Kidney epithelial cell (primary cell): ENCODE measurements at regions not wholly inside any gene's neighbourhood (a gene's known extent, or its start where the extent isn't known, plus 50 kb on each side); places are given as distances from the start of the nearest gene placed in this dataset.

Experiments
- DNase-seq: peaks from one replicate; pipeline ENCODE4 v3.0.0-alpha.2; 2010; ENCODE audit warnings: low read depth
- H3K27me3 ChIP-seq: 2 replicates; pipeline ENCODE4 v1.6.0; 2011; ENCODE audit warnings: low read length; ENCODE audit not compliant: control insufficient read depth, insufficient read depth
- H3K36me3 ChIP-seq: 2 replicates; pipeline ENCODE4 v1.5.1; 2011; ENCODE audit warnings: low read length; ENCODE audit not compliant: control insufficient read depth, insufficient read depth
- H3K4me3 ChIP-seq: 2 replicates; pipeline ENCODE4 v1.5.1; 2011; ENCODE audit warnings: low read depth, mild to moderate bottlenecking, control low read depth, low read length
- CTCF ChIP-seq: IDR thresholded peaks from 2 replicates; pipeline ENCODE4 v1.5.1; 2011; ENCODE audit warnings: mild to moderate bottlenecking, moderate library complexity, low read length, control low read depth, inconsistent platforms; ENCODE audit not compliant: insufficient read depth, poor library complexity, severe bottlenecking

GRCh38 chr17:54718286-54718685 is 182.4 kb upstream of the TOM1L1 start:
- Histone ChIP-seq H3K27me3 (no peaks in the 10 kb centered on the region), H3K4me3 (no peak overlapping the region), H3K36me3 (no peaks in the 10 kb centered on the region)
- no peak for DNase-seq
- TF ChIP-seq CTCF, result no peak

DNA sequence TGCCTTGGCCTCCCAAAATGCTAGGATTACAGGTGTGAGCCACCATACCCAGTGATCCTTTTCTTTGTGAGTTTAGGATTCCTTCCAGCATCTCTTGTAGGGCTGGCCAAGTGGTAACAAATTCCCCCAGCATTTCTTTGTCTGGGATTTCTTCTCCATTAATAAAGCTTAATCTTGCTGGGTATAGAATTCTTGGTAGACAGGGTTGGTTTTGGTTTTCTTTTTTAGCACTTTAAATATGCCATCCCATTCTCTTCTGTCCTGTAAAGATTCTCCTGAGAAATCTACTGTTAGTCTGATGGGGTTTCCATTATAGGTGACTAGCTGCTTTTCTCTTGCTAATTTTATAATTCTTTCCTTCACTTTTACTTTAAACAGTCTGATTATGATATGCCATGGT is 173.0 kb upstream of the TOM1L1 start:
- Histone ChIP-seq H3K4me3 (no peak overlapping the region), H3K27me3 (no peaks in the 10 kb centered on the region), H3K36me3 (no peaks in the 10 kb centered on the region)
- TF ChIP-seq CTCF, result no peak
- no peak for DNase-seq

DNA sequence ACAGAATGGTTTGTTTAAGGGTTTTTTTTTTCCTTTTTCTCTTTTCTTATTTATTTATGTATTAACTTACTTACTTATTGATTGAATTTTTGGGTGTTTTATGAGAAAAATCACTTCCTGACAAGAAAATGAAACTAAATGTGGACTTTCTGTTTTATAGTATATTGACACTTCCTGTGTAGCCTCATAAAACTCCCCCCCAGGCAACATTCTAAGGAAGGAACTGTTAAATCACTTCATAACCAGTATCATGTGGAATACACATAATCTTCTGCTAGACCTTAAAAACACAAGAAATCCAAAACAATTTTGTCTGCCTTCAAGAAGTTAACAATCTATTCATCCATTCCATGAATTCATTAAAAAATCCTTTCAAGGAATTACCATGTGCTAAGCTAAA is 164.1 kb upstream of the TOM1L1 start:
- no peak overlapping the region for H3K4me3 ChIP-seq
- no peak for TF ChIP-seq CTCF
- DNase-seq, result no peak
- H3K27me3 ChIP-seq, result no peaks in the 10 kb centered on the region
- no peaks in the 10 kb centered on the region for H3K36me3 ChIP-seq

- DNase-seq, result no peak
- no peak for TF ChIP-seq CTCF
- Histone ChIP-seq H3K4me3 (no peak overlapping the region), H3K36me3 (no peaks in the 10 kb centered on the region), H3K27me3 (no peaks in the 10 kb centered on the region)
Measured at GRCh38 chr17:54738496-54738895, 162.2 kb upstream of the TOM1L1 start.

- Histone ChIP-seq H3K4me3 (no peak overlapping the region), H3K36me3 (no peaks in the 10 kb centered on the region), H3K27me3 (no peaks in the 10 kb centered on the region)
- DNase-seq, result no peak
- TF ChIP-seq CTCF, result no peak
Measured at GRCh38 chr17:54744750-54745149, 155.9 kb upstream of the TOM1L1 start.

DNA sequence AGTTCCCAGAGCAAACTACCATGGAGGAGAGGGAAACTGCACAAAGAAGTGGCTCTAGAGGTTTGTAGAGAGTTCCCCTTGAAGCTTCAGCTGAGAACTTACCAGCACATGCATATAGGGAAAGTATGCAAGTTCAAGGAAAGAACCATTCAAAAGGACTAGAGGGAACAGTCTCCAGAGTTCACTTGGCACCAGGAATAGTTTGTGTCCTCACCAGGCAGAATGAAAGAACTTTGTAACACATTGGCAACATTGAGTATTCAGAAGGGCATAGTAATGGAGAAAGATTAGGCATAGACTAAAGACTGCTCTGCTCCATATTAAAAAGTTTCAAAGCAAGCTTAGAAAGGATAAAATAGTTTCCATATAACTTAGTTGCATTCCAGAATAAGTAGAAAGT is 155.4 kb upstream of the TOM1L1 start:
- Histone ChIP-seq H3K36me3 (no peaks in the 10 kb centered on the region), H3K4me3 (no peak overlapping the region), H3K27me3 (no peaks in the 10 kb centered on the region)
- TF ChIP-seq CTCF, result no peak
- no peak for DNase-seq
